Duodenal mucosa (tissue), 2 donors: ENCODE measurements at regions not wholly inside any gene's neighbourhood (a gene's known extent, or its start where the extent isn't known, plus 50 kb on each side); places are given as distances from the start of the nearest gene placed in this dataset.
A peak's percentile ranks its signal among the peaks of the same experiment; 100 is the strongest.
"Not testable (repeated sequence)": the region's sequence is repeated elsewhere in the genome, so short reads cannot be mapped to it uniquely, and the experiment has no call there.

Experiments
- H3K27ac ChIP-seq: one replicate; pipeline ENCODE4 v1.7.0; 2013; ENCODE audit warnings: low read depth, low read length
- H3K27me3 ChIP-seq, 2 donors: one replicate each; pipeline ENCODE4 v1.7.0; 2013; ENCODE audit warnings: low read length in 2 of 2, control low read depth in 1 of 2; ENCODE audit not compliant: insufficient read depth in 2 of 2, control insufficient read depth in 1 of 2
- H3K36me3 ChIP-seq, 2 donors: one replicate each; pipeline ENCODE4 v1.7.0; 2013; ENCODE audit warnings: low read length in 2 of 2, control low read depth in 1 of 2; ENCODE audit not compliant: insufficient read depth in 2 of 2, control insufficient read depth in 1 of 2
- H3K4me1 ChIP-seq, 2 donors: one replicate each; pipeline ENCODE4 v1.7.0; 2013; ENCODE audit warnings: low read length in 2 of 2, control low read depth in 1 of 2; ENCODE audit not compliant: insufficient read depth in 2 of 2, control insufficient read depth in 1 of 2
- H3K4me3 ChIP-seq, 2 donors: one replicate each; pipeline ENCODE4 v1.7.0; 2013; ENCODE audit warnings: low read length in 2 of 2, low read depth in 1 of 2
- H3K9ac ChIP-seq, 2 donors: one replicate each; pipeline ENCODE4 v1.7.0; 2013; ENCODE audit warnings: low read length in 2 of 2, low read depth in 1 of 2
- H3K9me3 ChIP-seq, 2 donors: one replicate each; pipeline ENCODE4 v1.7.0; 2013; ENCODE audit warnings: low read length in 2 of 2, control low read depth in 1 of 2; ENCODE audit not compliant: control insufficient read depth in 1 of 2

GRCh38 chr1:845641-846040 is 78.1 kb upstream of the SAMD11 start:
- not testable (repeated sequence) for H3K36me3 ChIP-seq, H3K9me3 ChIP-seq, H3K27ac ChIP-seq, H3K9ac ChIP-seq, H3K27me3 ChIP-seq, H3K4me1 ChIP-seq, H3K4me3 ChIP-seq

- not testable (repeated sequence) for H3K36me3 ChIP-seq, H3K4me1 ChIP-seq, H3K4me3 ChIP-seq, H3K9ac ChIP-seq, H3K27me3 ChIP-seq, H3K27ac ChIP-seq, H3K9me3 ChIP-seq
Observed at GRCh38 chr1:849873-850272, 73.8 kb upstream of the SAMD11 start.

GRCh38 chr1:850318-850717 is 73.4 kb upstream of the SAMD11 start:
- H3K27me3 ChIP-seq, H3K27ac ChIP-seq: not testable (repeated sequence)

GRCh38 chr1:851398-851797 is 72.3 kb upstream of the SAMD11 start:
- H3K27me3 ChIP-seq, H3K4me1 ChIP-seq, H3K27ac ChIP-seq, H3K9me3 ChIP-seq, H3K4me3 ChIP-seq, H3K9ac ChIP-seq: not testable (repeated sequence)
- peaks cover 0 to 16% of the 10 kb centered on the region in 2 donors for H3K36me3 ChIP-seq

More at GRCh38 chr1:850318-850717, 73.4 kb upstream of the SAMD11 start:
- not testable (repeated sequence) for H3K4me3 ChIP-seq, H3K4me1 ChIP-seq, H3K9me3 ChIP-seq, H3K9ac ChIP-seq
- peaks cover 0 to 12% of the 10 kb centered on the region in 2 donors for H3K36me3 ChIP-seq

GRCh38 chr1:851841-852240 is 71.9 kb upstream of the SAMD11 start:
- H3K27ac ChIP-seq, H3K4me3 ChIP-seq, H3K4me1 ChIP-seq, H3K9ac ChIP-seq, H3K9me3 ChIP-seq, H3K27me3 ChIP-seq: not testable (repeated sequence)
- peaks cover 0 to 16% of the 10 kb centered on the region in 2 donors for H3K36me3 ChIP-seq

- peaks cover 0 to 13% of the 10 kb centered on the region in 2 donors for H3K36me3 ChIP-seq
Observed at GRCh38 chr1:855202-855981, 68.3 kb upstream of the SAMD11 start.

GRCh38 chr1:856541-857057 is 67.1 kb upstream of the SAMD11 start:
- not testable (repeated sequence) for H3K4me1 ChIP-seq, H3K9ac ChIP-seq

More at GRCh38 chr1:855202-855981, 68.3 kb upstream of the SAMD11 start:
- not testable (repeated sequence) for H3K4me3 ChIP-seq, H3K27ac ChIP-seq, H3K9me3 ChIP-seq, H3K9ac ChIP-seq, H3K27me3 ChIP-seq, H3K4me1 ChIP-seq

GRCh38 chr1:857926-858648 is 65.6 kb upstream of the SAMD11 start:
- not testable (repeated sequence) for H3K27me3 ChIP-seq, H3K9ac ChIP-seq, H3K4me1 ChIP-seq, H3K27ac ChIP-seq, H3K9me3 ChIP-seq
- Histone ChIP-seq H3K4me3 (peak overlapping the region in 1 of 2 donors; percentile 16), H3K36me3 (peaks cover 0 to 13% of the 10 kb centered on the region in 2 donors)

More at GRCh38 chr1:856541-857057, 67.1 kb upstream of the SAMD11 start:
- H3K36me3 ChIP-seq, result peaks cover 0 to 13% of the 10 kb centered on the region in 2 donors
- not testable (repeated sequence) for H3K27ac ChIP-seq, H3K9me3 ChIP-seq, H3K27me3 ChIP-seq, H3K4me3 ChIP-seq

GRCh38 chr1:858649-859041 is 65.1 kb upstream of the SAMD11 start:
- H3K4me1 ChIP-seq, H3K9ac ChIP-seq, H3K27ac ChIP-seq, H3K4me3 ChIP-seq, H3K27me3 ChIP-seq, H3K9me3 ChIP-seq: not testable (repeated sequence)
- peaks cover 0 to 13% of the 10 kb centered on the region in 2 donors for H3K36me3 ChIP-seq

GRCh38 chr1:860941-861340 is 62.8 kb upstream of the SAMD11 start:
- H3K27me3 ChIP-seq, H3K36me3 ChIP-seq, H3K9ac ChIP-seq, H3K4me1 ChIP-seq, H3K4me3 ChIP-seq, H3K9me3 ChIP-seq, H3K27ac ChIP-seq: not testable (repeated sequence)
